BE2C (cell line): ENCODE measurements at regions not wholly inside any gene's neighbourhood (a gene's known extent, or its start where the extent isn't known, plus 50 kb on each side); places are given as distances from the start of the nearest gene placed in this dataset.

Experiments used
- DNase-seq: peaks from one replicate; pipeline ENCODE4 v3.0.0-alpha.2; 2020
- H3K27me3 ChIP-seq: fragments of 250-450 bp; sonication (Bioruptor Pico); 2 replicates; pipeline ENCODE4 v1.5.1; 2020; ENCODE audit warnings: mild to moderate bottlenecking
- H3K36me3 ChIP-seq: fragments of 250-450 bp; sonication (Bioruptor Pico); 2 replicates; pipeline ENCODE4 v1.5.1; 2020; ENCODE audit warnings: mild to moderate bottlenecking
- H3K4me1 ChIP-seq: fragments of 250-450 bp; sonication (Bioruptor Pico); 2 replicates; pipeline ENCODE4 v1.5.1; 2020
- H3K4me3 ChIP-seq: 2 replicates; pipeline ENCODE4 v1.5.1; 2011; ENCODE audit warnings: low read depth, low read length
- H3K9me3 ChIP-seq: fragments of 250-450 bp; sonication (Bioruptor Pico); 2 replicates; pipeline ENCODE4 v1.5.1; 2020
- TF ChIP-seq, protein P1 (sequence below): IDR thresholded peaks from 2 replicates; pipeline ENCODE4 v1.5.1; 2012; ENCODE audit warnings: mild to moderate bottlenecking, low read depth, low read length

DNA sequence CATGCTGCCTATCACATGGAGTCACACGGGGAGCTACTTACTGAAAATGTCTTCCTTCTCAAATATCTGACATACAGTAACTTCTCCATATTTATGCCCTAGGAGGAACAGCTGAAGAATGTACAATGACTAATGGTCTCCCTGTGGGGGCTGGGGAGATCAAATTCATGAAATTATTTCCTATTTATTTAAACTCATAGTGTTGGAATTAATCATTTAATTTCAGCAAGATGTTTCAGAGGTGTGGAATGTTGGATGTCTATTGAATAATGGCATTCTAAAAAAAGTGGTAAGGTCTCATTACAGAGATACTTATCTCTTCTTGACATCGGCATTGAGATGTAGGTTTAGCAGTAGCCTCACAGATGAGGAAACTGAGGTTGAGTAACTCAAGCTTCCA, 214.3 kb upstream of the CDH11 start:
- Histone ChIP-seq H3K4me1 (no peaks in the 10 kb centered on the region), H3K4me3 (no peak overlapping the region), H3K27me3 (no peaks in the 10 kb centered on the region), H3K9me3 (no peaks in the 10 kb centered on the region), H3K36me3 (no peaks in the 10 kb centered on the region)
- TF ChIP-seq, protein P1, sequence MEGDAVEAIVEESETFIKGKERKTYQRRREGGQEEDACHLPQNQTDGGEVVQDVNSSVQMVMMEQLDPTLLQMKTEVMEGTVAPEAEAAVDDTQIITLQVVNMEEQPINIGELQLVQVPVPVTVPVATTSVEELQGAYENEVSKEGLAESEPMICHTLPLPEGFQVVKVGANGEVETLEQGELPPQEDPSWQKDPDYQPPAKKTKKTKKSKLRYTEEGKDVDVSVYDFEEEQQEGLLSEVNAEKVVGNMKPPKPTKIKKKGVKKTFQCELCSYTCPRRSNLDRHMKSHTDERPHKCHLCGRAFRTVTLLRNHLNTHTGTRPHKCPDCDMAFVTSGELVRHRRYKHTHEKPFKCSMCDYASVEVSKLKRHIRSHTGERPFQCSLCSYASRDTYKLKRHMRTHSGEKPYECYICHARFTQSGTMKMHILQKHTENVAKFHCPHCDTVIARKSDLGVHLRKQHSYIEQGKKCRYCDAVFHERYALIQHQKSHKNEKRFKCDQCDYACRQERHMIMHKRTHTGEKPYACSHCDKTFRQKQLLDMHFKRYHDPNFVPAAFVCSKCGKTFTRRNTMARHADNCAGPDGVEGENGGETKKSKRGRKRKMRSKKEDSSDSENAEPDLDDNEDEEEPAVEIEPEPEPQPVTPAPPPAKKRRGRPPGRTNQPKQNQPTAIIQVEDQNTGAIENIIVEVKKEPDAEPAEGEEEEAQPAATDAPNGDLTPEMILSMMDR = no peak
- DNase-seq = no peak

DNA sequence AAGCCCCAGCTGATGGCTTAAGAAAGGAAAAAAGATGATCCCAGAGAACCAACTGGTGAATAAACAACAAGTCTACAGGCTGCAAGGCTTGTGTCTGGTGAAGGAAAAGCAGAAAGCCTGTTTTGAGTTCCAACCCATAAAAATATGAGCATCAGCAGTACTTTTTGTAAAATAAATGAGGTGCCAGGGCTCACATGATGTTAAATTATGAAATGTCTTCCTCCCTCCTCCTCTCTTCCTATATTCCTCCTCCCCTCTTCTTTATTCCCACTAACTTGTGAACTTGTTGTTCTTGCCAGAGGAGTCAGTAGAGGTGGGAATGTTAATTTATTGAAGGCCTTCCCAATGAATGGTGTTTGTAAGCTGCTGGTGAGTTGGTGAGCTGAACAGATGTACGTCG, 212.2 kb upstream of the CDH11 start:
- DNase-seq = no peak
- TF ChIP-seq, protein P1 = no peak
- H3K4me3 ChIP-seq = no peak overlapping the region

DNA sequence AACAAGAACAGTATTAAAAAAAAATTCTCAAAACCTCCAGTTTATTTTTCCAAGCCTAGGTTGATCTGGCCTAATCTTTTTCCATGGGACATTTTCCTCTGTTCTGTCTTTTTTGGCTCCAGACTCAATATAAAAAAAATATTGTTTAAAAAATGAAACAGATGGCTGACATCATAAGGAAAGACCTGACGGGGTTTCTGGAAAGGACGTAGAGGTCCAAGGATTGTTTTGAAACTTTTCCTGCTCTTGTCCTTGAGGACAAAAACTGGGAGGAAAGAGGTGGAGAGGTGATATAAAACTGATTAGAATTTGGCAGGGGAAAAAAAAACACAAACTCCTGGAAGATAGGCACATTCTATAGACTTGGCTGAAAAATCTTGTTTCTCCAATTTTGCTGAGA, 211.4 kb upstream of the CDH11 start:
- Histone ChIP-seq H3K9me3 (no peaks in the 10 kb centered on the region), H3K4me3 (no peak overlapping the region), H3K36me3 (no peaks in the 10 kb centered on the region), H3K4me1 (no peaks in the 10 kb centered on the region), H3K27me3 (no peaks in the 10 kb centered on the region)
- DNase-seq = no peak
- TF ChIP-seq, protein P1 = no peak

More for the DNA sequence above, 212.2 kb upstream of the CDH11 start:
- Histone ChIP-seq H3K27me3 (no peaks in the 10 kb centered on the region), H3K4me1 (no peaks in the 10 kb centered on the region), H3K9me3 (no peaks in the 10 kb centered on the region), H3K36me3 (no peaks in the 10 kb centered on the region)

DNA sequence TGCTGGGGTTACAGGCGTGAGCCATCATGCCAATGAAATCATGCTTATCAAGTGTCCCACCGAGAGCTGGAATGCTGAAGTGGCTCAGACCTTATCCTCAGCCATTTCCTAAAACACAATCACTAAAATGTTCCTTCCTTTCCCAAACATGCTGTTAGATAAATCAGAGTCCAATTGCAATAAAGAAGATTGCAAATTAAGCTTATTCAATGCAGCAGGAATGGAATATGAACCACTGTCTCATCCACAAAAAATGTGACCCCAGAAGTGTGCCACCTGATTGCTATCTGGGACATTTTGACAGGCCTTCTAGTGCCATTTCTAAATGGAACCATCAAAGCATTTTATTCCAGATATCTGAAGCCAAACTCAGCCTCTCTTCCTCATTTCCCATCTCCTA, 205.5 kb upstream of the CDH11 start:
- no peak for DNase-seq
- Histone ChIP-seq H3K4me3 (no peak overlapping the region), H3K36me3 (no peaks in the 10 kb centered on the region), H3K9me3 (no peaks in the 10 kb centered on the region), H3K27me3 (no peaks in the 10 kb centered on the region), H3K4me1 (no peaks in the 10 kb centered on the region)
- TF ChIP-seq, protein P1 = no peak

DNA sequence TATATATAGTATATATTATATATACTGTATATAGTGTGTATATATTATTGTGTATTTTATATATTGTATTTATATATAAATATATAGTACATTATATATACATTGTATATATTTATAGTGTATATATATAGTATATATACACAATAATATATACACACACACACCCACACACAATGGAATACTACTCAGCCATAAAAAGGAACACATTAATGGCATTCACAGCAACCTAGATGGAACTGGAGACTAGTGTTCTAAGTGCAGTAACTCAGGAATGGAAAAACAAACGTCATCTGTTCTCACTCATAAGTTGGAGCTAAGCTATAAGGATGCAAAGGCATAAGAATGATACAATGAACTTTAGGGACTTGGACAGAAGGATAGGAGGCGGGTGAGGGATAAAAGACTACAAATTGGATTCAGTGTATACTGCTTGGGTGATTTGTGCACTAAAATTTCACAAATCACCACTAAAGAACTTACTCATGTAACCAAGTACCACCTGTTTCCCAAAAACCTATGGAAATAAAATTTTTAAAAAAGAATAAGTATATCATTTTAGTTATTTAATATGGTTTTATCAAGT, 201.9 kb upstream of the CDH11 start:
- Histone ChIP-seq H3K9me3 (no peaks in the 10 kb centered on the region), H3K4me3 (no peak overlapping the region), H3K27me3 (no peaks in the 10 kb centered on the region), H3K36me3 (no peaks in the 10 kb centered on the region), H3K4me1 (peaks cover 8% of the 10 kb centered on the region)
- TF ChIP-seq, protein P1 = no peak
- DNase-seq = no peak

DNA sequence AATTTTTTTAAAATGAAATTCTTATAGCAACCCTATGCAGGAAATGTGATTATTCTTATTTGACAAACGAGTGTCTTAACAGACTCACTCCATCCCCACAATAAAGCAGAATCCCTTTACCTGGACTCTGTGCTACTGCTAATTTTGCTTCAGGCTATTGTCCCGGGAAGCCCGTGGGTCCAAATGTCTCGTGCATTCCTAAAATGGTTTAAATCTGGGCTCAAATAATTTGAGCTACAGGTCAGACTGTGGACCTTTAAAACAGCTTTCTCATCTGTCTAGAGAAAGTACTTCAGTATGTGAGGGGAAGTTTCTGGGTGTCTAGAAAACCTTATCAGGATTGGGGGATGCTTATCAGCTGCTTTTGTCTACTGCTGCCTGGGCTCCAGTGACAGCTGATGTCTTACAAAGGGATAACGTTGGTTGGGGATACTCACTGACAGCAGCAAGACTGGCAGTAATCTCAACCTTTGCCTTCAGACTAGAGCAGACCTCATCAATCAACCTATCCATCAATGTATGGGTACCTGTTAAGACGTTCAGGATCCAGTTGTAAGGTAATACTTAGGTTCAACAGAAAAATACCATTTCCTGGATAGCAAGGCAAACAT, 197.9 kb upstream of the CDH11 start:
- Histone ChIP-seq H3K4me3 (no peak overlapping the region), H3K36me3 (no peaks in the 10 kb centered on the region), H3K4me1 (peaks cover 12% of the 10 kb centered on the region), H3K27me3 (no peaks in the 10 kb centered on the region), H3K9me3 (no peaks in the 10 kb centered on the region)
- DNase-seq = no peak
- TF ChIP-seq, protein P1 = no peak
